Right atrium auricular region (tissue), 2 donors: ENCODE measurements at regions not wholly inside any gene's neighbourhood (a gene's known extent, or its start where the extent isn't known, plus 50 kb on each side); places are given as distances from the start of the nearest gene placed in this dataset.

Experiments used
- DNase-seq: peaks from one replicate; pipeline ENCODE4 v3.0.0-alpha.2; 2019; ENCODE audit warnings: low spot score
- H3K27ac ChIP-seq, 2 donors: fragments of 200-600 bp; sonication (generic); 1 replicate in 1 of 2; 2 replicates in 1 of 2; pipeline ENCODE4 v1.5.1; 2016 to 2019
- H3K27me3 ChIP-seq, 2 donors: fragments of 200-600 bp; sonication (generic); one replicate each; pipeline versions ENCODE4 v1.5.1 to v1.6.0; 2017 to 2019
- H3K36me3 ChIP-seq: fragments of 200-600 bp; sonication (generic); one replicate; pipeline ENCODE4 v1.5.1; 2016
- H3K4me1 ChIP-seq, 2 donors: fragments of 200-600 bp; sonication (generic); one replicate each; pipeline versions ENCODE4 v1.5.1 to v1.6.0; 2017 to 2019
- H3K4me3 ChIP-seq, 2 donors: fragments of 200-600 bp; sonication (generic); 1 replicate in 1 of 2; 2 replicates in 1 of 2; pipeline ENCODE4 v1.5.1; 2017 to 2019; ENCODE audit warnings: mild to moderate bottlenecking in 1 of 2, moderate library complexity in 1 of 2
- H3K9me3 ChIP-seq, 2 donors: fragments of 200-600 bp; sonication (generic); one replicate each; pipeline ENCODE4 v1.5.1; 2019
- TF ChIP-seq, protein P1 (sequence below), 2 donors: fragments of 200-600 bp; sonication (generic); IDR thresholded peaks; one replicate each; pipeline ENCODE4 v1.5.1; 2019; ENCODE audit warnings: antibody characterized with exemption in 2 of 2

- DNase-seq: no peak
- TF ChIP-seq, protein P1, sequence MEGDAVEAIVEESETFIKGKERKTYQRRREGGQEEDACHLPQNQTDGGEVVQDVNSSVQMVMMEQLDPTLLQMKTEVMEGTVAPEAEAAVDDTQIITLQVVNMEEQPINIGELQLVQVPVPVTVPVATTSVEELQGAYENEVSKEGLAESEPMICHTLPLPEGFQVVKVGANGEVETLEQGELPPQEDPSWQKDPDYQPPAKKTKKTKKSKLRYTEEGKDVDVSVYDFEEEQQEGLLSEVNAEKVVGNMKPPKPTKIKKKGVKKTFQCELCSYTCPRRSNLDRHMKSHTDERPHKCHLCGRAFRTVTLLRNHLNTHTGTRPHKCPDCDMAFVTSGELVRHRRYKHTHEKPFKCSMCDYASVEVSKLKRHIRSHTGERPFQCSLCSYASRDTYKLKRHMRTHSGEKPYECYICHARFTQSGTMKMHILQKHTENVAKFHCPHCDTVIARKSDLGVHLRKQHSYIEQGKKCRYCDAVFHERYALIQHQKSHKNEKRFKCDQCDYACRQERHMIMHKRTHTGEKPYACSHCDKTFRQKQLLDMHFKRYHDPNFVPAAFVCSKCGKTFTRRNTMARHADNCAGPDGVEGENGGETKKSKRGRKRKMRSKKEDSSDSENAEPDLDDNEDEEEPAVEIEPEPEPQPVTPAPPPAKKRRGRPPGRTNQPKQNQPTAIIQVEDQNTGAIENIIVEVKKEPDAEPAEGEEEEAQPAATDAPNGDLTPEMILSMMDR (IDR thresholded peaks at IDR 0.05): no peak
- Histone ChIP-seq H3K9me3 (no peaks in the 10 kb centered on the region), H3K4me3 (no peak overlapping the region), H3K36me3 (no peaks in the 10 kb centered on the region), H3K27me3 (no peaks in the 10 kb centered on the region), H3K27ac (no peak overlapping the region), H3K4me1 (no peaks in the 10 kb centered on the region)
Observed at GRCh38 chr2:56648802-56649201, 465.0 kb downstream of the CCDC85A start.

DNA sequence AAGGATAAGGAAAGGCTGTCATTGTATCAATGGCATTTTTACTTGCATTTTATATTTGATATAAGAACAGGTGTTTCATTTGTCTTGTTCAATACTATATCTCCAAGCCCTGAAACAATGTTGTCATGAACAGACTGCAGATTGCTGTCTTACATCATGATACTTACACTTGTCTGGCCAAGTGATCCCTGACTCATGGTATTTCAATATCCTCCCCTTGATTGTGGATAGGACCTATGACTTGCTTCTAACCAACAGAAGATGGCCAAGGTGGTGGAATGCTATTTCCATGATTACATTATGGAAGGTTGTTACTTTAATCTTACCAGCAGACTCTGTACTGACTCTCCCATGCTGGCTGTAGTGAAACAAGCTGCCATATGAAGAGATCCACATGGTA lies 471.1 kb downstream of the CCDC85A start:
- H3K4me1 ChIP-seq: no peaks in the 10 kb centered on the region
- H3K4me3 ChIP-seq: no peak overlapping the region
- no peak for DNase-seq
- H3K36me3 ChIP-seq: no peaks in the 10 kb centered on the region
- no peak overlapping the region for H3K27ac ChIP-seq
- H3K27me3 ChIP-seq: no peaks in the 10 kb centered on the region
- no peaks in the 10 kb centered on the region for H3K9me3 ChIP-seq
- TF ChIP-seq, protein P1 (IDR thresholded peaks at IDR 0.05): no peak

DNA sequence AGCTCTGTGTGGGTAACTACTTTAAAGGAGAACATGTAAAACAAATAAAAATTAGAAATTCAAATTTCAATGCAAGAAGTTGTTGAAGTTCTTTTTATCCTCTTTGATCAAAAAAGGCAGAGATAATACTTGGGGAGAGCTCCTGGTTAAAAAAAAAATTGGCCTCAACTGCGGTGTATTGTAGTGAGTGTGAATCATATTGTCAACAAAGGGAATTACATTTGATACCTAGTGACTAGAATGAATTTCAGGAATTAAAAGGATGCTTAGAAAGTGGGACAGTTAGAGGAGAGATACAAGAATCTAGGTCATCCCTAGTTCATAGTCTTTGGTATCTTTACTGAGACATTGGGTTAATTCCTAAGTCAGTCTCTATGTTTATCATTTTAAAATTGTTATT lies 473.0 kb downstream of the CCDC85A start:
- H3K27me3 ChIP-seq: no peaks in the 10 kb centered on the region
- H3K4me1 ChIP-seq: no peaks in the 10 kb centered on the region
- no peaks in the 10 kb centered on the region for H3K36me3 ChIP-seq
- DNase-seq: no peak
- H3K9me3 ChIP-seq: no peaks in the 10 kb centered on the region
- no peak overlapping the region for H3K4me3 ChIP-seq
- no peak overlapping the region for H3K27ac ChIP-seq
- TF ChIP-seq, protein P1 (IDR thresholded peaks at IDR 0.05): no peak

DNA sequence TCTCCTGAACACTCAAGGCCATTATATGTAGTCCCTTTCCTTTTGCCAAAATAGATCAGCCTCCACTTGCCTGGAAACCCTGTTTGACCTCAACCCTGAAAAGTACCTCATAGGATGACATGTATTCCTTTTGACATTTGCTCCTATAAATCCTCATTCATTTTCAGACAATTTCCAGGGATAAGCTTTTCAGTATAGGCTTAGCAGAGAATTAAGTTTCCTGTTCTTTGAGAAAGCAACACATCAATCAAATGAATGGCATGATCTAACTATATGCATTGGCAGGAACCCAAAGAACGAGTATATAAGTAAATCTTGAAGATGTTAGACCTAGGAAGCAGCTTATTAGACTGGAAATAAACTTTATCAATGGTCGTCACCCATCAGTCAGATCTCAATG lies 483.0 kb downstream of the CCDC85A start:
- H3K4me3 ChIP-seq: no peak overlapping the region

DNA sequence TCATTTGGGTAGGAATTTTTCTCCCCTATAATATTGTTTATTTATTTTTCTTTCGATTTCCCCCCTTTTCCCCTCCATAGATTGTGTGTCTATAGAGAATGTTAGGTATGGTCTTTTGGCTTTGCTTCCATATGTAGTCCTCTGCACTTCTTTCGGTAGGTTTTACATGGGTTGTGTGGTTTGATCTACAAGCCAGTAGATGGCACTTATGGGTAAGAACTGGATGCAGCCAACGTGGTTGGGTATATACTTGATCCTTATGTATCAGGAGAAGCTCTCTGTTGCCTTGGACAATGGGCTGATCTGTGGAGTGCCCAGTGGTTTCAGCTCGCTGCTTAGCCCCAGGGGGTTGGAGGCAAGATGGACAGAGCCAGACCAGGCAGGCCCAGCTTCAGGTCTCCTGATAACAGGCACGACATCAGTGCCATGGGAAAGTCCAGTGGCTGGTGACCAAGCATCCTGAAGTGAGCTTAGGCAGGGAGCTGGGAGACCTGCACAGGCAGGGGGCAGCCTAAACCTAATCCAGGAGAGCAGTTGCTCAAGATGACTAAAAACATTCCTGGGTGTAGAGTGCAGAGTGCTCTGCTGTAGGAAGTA lies 488.3 kb downstream of the CCDC85A start:
- H3K27me3 ChIP-seq: no peaks in the 10 kb centered on the region
- no peak overlapping the region for H3K27ac ChIP-seq
- H3K4me1 ChIP-seq: no peaks in the 10 kb centered on the region
- TF ChIP-seq, protein P1 (IDR thresholded peaks at IDR 0.05): no peak
- no peak overlapping the region for H3K4me3 ChIP-seq
- H3K36me3 ChIP-seq: no peaks in the 10 kb centered on the region
- H3K9me3 ChIP-seq: peaks cover 0 to 21% of the 10 kb centered on the region in 2 donors
- DNase-seq: no peak

More for the DNA sequence above, 483.0 kb downstream of the CCDC85A start:
- no peaks in the 10 kb centered on the region for H3K27me3 ChIP-seq
- no peak for DNase-seq
- TF ChIP-seq, protein P1 (IDR thresholded peaks at IDR 0.05): no peak
- no peak overlapping the region for H3K27ac ChIP-seq
- no peaks in the 10 kb centered on the region for H3K36me3 ChIP-seq
- H3K4me1 ChIP-seq: no peaks in the 10 kb centered on the region
- peaks cover 0 to 7% of the 10 kb centered on the region in 2 donors for H3K9me3 ChIP-seq

GRCh38 chr2:56674084-56674483 lies 490.3 kb downstream of the CCDC85A start:
- no peak overlapping the region for H3K27ac ChIP-seq
- peaks cover 0 to 21% of the 10 kb centered on the region in 2 donors for H3K9me3 ChIP-seq
- H3K36me3 ChIP-seq: no peaks in the 10 kb centered on the region
- no peaks in the 10 kb centered on the region for H3K27me3 ChIP-seq
- TF ChIP-seq, protein P1 (IDR thresholded peaks at IDR 0.05): no peak
- no peak overlapping the region for H3K4me3 ChIP-seq
- DNase-seq: no peak
- H3K4me1 ChIP-seq: no peaks in the 10 kb centered on the region
